GM19324 (cell line): ENCODE measurements at regions not wholly inside any gene's neighbourhood (a gene's known extent, or its start where the extent isn't known, plus 50 kb on each side); places are given as distances from the start of the nearest gene placed in this dataset.

ENCODE experiments used
- ATAC-seq: cut with Tn5 transposase; IDR thresholded peaks from one replicate; pipeline ENCODE4 v1.9.1; 2021; ENCODE audit warnings: mild to moderate bottlenecking, moderate library complexity; ENCODE audit not compliant: unreplicated experiment, low FRiP score

DNA sequence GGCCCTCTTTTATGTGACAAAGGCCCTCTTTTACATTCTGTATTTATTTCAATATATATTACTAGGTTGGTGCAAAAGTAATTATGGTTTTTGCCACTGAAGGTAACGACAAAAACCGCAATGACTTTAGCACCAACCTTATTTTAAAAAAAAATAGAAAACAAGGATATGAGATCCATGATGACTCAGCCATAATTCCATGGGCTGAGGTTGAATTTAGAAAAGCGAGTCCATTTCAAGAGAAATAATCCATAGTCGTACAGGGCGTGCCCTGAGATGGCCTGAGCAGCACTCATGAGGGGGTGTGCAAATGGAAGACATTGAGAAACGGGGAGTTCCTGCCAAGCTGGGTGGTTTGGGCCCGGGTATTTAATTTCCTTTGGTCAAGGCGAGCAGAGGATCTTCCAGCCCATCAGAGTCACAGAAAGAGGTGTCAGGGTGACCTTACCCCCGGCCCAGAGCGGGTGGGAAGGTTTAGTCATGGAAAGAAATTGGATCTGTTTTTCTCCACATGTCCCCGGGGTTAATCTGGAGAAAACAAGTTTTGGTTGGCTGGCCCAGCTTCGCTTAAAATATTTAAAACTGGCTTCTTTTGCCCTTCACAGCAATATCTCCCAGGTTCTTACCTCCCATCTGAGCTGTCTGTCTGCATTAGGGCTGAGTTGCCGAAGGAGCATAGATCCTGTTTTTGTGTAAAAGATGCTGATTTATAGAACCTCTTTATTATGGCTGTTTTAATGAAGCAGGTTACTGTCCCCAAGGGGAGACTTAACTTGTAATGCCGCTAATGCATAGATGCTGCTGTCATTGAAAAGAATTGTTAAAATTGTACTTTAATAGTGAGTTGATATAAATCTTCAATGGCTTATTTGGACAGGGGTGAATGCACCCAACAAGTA is 255.6 kb downstream of the PREX1 start:
- no peak for ATAC-seq

DNA sequence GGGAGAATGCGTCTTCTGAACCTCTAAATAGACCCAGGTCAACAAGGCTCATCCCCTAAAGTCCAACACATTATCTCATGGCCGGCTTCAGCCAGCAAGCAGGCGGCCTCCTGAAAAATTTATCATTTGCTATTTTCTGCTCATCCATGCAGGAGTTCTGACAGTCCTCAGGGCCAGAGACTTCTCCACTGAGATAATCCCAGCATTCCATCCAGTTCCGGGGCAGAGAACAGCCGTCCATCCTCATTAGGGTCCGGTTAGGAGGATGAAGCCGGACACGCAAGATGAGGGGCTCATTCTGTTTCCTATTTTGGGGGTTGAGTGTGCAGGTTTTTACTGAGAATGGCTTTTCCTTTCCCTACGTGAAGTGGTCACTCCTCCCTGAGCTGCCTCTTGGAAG is 258.1 kb downstream of the PREX1 start:
- no peak for ATAC-seq

DNA sequence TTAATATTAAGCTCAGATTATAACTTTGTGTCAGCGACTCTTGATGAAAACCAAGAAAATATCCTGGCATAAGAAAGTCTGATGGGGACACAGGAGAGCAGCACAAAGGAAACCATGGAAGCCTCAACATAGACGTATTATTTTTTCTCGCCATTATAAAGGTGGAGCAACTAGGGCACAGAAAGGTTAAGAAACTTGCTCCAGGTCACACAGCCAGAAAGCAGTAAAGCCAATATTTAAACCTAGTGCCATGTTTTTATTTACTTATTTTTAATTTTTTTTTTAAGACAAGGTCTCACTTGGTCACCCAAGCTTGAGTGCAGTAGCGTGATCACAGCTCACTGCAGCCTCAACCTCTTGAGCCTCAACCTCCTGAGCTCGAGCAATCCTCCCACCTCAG is 259.3 kb downstream of the PREX1 start:
- ATAC-seq: no peak

DNA sequence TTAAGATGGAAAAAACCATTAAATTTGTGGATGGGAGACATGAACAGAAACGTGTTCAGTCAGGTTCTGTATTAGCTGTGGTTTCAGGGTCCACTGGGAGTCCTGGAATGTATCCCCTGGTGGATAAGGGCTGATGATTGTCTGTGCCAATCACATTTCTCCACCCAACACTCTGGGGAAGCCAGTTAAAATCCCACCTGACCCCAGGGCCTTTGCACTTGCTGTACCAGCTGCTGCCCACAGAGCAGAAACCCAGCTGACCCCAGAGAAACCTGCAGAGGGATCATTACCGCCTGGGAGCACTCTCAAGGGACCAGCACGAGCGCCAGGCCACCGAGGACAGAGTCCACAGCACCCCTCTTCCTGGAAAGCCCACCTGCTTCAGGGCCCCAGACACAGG is 260.7 kb downstream of the PREX1 start:
- ATAC-seq: no peak

DNA sequence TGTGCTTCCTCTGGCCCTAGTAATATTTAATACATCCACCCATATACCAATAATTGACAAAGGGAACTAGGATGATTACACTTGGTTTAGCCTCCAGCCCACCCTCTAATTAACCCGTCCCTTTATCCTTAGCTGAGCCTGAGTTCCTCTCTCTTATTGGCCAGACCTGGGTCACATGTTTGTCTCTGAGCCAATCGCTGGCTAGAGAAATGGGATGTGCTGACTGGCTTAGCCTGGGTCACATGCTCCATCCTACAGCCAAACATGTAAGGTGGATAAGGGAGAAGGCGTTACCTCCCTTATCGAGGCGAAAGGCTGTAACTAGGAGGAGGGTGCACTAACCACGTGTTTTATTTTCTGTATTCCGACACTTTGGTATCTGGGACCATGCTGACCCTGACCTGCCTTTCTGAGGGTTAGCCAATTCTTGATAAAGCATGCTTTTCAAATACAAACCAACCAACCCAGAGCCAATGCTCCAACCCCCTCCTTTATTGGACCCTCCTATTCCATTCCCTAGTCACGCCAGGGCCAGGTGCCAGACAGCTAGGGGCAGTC is 262.7 kb downstream of the PREX1 start:
- no peak for ATAC-seq

DNA sequence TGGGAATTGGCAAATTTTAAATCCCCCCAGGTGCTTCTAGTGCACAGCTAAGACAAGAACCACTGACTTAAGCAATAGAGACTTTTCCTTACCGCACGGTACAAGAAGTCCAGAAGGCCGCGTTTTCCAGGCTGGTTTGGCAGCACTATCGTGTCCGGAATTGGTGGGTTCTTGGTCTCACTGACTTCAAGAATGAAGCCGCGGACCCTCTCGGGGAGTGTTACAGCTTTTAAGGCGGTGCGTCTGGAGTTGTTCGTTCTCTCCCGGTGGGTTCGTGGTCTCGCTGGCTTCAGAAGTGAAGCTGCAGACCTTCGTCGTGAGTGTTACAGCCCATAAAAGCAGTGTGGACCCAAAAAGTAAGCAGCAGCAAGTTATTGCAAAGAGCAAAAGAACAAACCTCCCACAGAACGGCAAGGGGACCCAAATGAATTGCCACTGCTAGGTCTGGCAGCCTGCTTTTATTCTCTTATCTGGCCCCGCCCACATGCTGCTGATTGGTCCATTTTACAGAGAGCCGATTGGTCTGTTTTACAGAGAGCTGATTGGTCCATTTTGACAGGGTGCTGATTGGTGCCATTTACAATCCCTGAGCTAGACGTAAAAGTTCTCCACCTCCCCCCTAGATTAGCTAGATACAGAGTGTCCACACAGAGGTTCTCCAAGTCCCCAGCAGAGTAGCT is 264.5 kb downstream of the PREX1 start:
- ATAC-seq: no peak

DNA sequence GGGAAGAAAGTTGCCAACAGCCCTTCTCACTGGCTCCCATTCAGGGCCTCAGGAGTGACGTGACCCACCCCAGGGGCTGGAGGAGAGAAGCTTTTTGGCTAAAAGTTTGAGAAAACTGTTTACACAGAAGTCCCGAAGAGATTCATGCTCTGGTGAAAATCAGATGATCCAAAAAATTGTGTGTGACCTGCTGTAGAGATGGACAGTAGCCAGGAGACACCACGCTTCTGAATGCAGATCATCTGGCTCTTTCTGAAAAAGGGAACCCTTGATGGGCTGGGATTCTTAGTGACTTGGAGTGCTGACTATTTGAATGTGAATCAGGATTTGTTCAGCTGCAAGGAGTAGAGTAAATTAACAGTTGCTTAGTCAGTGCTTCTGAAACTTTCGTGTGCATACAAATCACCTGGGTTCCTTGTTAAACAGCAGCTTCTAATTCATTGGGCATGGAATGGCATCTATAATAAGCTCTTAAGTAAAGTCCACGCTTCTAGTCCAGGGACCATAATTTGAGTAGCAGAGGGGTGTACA is 265.1 kb downstream of the PREX1 start:
- ATAC-seq: no peak

DNA sequence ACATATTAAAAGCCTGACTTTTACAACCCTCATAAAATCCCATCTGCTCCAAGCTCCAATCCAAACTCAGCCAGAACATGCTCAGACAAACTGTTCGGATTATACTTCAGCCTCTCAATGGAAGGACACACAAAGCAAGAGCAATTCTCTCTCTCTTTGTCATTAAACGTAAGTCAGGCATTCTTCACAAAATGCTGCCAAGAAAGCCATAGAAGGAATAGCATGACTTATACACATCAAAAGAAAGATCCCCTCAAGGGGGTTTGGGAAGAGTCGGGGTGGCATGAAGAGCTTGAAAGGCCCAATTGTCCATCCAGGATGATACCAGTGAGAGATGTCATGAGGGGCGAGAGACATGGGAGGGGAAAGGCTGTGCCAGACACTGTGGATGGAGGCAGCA is 268.9 kb downstream of the PREX1 start:
- no peak for ATAC-seq

DNA sequence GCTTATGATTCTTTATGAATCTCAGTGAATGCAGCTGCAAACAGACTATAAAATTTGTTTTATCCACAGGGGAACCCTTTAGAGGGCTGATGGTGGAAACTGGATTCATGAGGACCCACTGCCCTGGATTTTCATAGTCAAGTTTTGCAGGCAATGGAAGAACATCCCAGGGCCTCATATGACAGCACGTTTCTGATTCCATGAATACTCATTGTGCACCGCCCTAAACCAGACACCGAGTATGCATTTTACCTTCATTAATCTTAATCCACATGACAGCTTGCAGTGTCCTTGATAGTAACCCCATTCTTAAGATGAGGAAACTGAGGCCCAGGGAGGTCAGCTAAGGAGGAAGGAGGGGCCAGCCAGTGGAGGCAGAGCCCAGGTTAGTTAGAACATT is 270.4 kb downstream of the PREX1 start:
- ATAC-seq: no peak

DNA sequence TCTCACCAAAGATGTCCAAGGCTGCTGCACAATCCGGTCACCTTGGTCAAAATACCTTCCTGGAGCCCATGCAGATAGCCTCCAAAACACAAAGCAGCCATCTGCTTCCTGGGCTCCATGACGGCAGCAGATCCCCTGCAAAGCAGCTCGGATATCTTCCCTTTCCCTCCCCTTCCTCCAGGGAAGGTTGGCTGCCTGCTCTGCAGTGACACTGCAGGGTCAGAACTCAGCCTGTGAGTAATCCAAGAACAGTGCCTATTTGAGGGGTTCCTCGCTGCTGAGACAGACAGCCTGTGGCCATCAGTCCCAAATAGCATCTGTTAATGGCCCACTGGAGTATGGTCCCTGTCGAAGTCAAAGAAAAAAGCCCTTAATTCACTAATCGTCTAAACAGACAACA is 270.8 kb downstream of the PREX1 start:
- no peak for ATAC-seq

DNA sequence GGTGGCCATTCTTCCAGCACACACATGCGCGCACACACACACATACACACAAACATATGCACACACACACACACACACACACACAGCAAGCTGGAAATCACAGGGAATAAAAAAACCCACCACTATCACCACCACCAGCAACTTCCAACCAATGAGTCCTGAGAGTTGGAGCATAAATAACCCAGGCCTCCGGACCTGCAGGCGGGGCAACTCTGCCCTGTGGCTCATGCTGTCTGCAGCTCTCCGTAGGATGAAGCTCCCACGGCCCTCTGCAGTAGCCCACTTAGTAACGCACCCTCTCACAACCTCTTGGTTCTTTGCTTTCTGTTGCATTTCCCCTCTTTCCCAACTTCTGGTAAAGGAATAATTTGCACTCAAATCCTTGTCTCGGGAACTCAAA is 275.2 kb downstream of the PREX1 start:
- ATAC-seq: no peak

DNA sequence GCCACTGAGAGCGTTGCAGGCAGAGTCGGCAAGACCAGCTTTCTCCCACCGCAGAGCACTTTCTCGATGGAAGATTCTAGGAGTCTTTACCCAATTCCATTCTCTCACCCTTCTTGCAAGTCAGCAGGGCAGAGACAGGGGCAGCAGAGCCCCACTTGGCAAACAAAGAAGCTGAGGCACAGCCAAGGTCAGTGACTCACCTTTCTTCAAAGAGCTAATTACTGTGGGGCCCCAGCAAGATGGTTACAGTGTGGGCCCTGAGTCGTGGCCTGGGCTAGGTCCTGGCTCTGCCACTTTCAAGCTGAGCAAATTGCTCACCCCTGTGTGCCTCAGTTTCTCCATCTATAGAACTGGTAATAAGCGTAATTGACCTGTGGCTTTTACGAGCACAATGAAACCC is 277.0 kb downstream of the PREX1 start:
- no peak for ATAC-seq

DNA sequence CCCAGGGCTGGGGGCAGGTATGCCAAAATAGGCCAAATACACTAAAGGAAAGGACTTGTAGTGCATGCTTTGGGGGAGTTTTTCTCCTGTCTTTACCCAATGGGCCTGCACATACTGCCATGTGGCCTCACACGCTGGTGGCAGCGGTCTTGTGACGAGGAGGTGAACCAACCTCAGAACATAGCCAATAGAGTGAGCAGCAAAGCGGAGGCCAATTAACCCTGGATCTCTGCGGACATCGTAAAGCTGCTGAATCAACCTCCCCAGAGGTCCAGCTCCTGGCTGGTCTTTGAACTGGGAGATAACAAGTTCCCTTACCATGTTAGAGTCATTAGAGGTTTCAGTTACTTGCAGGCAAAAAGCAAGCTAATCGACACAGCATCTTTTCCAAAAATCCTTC is 280.1 kb downstream of the PREX1 start:
- no peak for ATAC-seq

DNA sequence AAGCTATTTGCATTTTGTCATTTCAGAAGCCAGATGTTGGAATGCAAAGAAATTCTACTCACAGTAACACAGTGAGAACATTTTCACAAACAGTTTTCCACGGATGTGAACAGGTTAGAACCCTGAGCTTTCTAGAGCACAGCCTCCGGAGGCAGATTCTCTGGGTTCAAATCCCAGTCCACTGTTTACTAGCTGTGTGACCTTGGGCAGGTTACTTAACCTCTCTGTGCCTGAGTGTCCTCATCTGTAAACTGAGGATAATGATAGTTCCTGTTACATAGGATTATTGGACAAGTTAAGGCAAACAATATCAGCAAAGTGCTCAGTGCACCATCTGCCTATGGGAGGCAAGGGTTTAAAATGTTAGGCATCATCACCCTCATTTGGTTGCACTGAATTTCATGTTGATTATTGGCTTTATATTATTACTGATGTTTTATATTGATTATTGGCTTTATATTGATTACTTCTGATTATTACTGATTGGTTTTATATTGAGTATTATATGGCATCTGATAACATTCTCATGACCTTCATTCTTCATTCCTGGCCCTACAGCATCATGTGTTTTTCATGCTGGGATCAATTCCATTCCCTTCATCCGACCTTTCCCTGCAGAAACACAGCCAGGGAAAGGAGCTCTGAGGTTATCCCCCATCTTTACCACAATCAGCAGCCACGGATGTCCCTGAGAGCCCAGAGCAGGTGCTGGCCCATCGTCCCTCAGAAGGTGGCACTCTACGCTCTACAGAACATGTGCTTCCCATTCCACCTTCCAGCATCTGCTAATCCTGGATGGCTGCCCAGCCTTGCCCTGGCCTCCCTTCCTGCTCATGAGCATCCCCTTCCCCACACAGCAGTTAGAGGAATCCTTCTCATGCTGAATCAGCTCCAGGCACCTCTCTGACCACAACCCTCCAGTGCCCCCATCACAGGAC is 283.1 kb downstream of the PREX1 start:
- ATAC-seq: no peak

DNA sequence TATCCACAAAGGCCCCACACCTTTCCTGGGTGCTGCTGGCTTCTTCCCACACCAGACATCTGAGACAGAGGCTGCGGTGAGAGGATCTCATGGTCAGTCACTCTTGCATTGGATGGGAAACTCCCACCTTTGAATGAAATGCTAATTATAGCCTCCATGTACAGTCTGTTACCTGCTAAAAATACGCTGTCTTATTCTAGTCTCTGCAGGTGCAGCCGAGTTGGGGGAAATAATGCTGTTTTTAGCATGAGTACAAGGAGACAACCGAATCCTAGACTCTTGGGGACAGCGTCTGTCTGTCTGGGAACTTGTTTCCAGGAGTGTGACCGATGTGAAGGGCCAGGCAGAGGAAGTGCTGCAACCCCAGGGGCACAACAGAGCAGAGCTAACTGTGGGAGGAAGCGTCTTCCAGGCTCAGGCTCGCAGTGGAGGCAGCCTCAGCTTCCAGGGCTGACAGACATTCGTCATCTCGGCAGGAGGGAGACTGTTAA is 286.2 kb downstream of the PREX1 start:
- no peak for ATAC-seq

DNA sequence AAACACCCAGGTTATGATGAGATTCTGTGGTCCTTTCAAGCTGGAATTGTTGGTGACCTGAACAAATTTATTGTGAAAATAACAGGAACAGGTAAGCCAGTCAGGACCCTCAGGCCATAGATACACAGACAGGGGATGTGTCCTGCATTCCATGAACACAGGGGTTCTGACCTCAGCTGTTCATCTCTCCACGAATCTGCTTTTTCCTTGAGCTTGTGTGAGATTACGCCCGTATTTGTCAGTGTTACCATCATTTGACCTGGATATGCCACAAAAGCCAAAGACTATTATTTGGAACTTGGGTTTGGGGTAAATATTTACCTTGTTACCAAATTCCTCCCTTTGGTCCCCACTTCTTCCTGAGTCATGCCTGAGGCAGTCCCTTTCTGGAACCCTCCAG is 288.9 kb downstream of the PREX1 start:
- ATAC-seq: no peak

DNA sequence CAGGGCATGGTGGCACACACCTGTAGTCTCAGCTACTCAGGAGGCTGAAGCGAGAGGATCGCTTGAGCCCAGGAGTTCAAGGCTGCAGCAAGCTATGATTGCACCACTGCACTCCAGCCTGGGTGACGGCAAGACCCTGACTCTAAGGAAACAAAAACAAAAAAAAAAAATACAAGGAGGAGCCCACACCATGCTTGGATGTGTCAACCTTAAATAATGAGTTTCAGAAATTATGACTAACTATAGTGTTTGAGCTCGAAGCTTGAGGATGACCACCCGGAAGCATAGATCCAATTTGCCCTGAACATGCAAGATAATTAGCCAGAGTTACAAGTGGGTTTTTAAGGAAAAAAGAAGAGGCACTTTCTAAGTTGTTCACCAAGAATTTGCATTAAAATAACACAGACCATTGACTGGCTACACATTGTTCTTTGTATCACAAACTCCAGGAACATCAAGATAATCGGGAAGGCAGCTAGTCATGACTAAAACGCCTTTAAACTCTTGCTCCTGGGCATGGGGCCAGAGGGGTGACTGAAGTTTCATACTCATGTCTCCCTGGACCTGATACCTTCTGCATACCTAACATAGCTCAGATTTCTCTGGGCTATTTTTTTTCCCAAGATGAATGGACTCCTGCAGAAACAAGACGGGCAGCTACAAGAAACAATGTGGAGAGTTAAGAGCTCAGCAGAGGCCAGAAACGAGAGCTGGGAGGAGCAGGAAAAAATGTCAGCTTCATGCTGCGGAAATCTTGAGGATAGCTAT is 289.6 kb downstream of the PREX1 start:
- ATAC-seq: no peak

DNA sequence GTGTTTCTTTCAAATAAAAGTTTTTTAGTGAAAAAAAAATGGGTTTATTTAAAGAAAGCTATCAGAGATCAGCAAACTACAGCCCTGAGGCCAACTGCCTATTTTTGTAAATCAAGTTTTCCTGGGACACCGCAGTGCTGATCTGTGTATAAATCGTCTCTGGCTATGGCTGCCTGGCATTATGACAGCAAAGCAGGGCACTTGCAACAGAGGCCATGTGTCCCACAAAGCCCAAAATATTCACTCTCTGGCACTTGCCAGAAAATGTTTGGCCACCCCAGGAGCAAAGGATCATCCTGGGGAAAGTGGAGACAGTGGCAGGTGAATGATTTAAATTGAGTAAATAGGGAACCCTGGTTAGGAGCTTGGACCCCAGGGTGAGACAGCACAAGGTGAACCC is 291.6 kb downstream of the PREX1 start:
- no peak for ATAC-seq

DNA sequence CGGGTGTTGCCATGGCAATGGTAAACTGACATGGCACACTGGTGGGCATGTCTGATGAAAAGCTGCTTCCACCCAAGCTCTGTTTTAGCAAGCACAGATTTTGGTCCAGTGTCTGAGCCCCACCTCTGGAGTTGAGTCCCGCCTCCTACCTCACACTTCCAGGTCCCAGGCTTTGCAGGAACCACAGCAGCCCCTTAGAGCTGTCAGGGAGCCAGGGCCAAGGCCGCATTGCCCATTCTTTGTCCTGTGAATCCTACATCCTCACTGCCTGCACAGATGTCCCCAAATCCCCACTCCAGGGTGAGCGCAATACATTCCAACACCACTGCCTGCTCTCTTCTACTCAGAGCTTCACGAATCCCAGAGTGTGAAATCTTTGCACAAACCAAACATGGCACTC is 292.2 kb downstream of the PREX1 start:
- ATAC-seq: no peak

DNA sequence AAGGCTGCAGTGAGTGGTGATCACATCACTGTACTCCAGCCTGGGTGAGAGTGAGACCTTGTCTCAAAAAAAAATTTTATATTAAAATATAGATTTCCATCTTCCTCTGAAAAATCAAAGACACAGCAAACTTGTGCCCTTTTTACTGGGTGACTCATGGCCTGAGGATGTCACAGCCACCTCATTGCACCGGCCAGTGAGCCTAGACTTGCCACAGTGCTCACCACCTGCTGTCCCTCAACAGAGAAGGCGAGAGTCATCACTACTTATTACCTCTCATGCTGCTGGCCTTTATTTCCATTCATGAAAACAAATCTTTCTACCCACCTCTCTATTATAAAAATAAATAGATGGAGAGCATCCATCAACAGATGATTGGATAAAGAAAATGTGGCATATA is 295.8 kb downstream of the PREX1 start:
- ATAC-seq: no peak
